AG10803 (cell line): ENCODE measurements at regions not wholly inside any gene's neighbourhood (a gene's known extent, or its start where the extent isn't known, plus 50 kb on each side); places are given as distances from the start of the nearest gene placed in this dataset.
"Not testable (repeated sequence)": the region's sequence is repeated elsewhere in the genome, so short reads cannot be mapped to it uniquely, and the experiment has no call there.

Experiments
- DNase-seq: peaks from one replicate; pipeline ENCODE4 v3.0.0; 2010; ENCODE audit warnings: low read depth
- H3K4me3 ChIP-seq: 2 replicates; pipeline ENCODE4 v1.5.1; 2011; ENCODE audit warnings: mild to moderate bottlenecking, low read length, control low read depth
- CTCF ChIP-seq: conservative IDR thresholded peaks from 2 replicates; pipeline ENCODE4 v1.5.1; 2011; ENCODE audit warnings: mild to moderate bottlenecking, low read length, control low read depth, inconsistent platforms

DNA sequence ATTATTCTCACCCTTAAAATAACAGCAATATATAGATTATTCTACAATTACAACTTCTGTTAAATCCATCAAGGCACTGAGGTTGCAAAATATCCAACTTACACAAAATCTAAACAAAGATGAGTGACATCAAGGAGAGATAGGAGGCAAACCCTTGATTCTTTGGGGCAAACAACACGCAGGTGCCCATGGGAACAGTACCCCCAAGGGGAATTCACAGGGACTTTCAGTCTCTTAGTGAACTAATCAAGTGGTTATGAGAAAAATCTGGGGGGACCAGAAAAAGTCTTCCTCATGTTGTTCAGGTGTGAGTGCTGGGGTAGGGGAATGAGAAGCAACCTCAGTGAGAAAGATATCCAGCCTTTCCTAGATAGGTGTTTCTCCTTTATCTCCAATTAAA lies 1107.9 kb downstream of the PLA2G4A start:
- TF ChIP-seq CTCF = no peak
- H3K4me3 ChIP-seq = no peak overlapping the region
- DNase-seq = no peak

GRCh38 chr1:187938092-187938491 lies 1109.3 kb downstream of the PLA2G4A start:
- DNase-seq = no peak
- TF ChIP-seq CTCF = no peak
- H3K4me3 ChIP-seq = no peak overlapping the region

- TF ChIP-seq CTCF = no peak
- no peak for DNase-seq
- no peak overlapping the region for H3K4me3 ChIP-seq
Measured at GRCh38 chr1:187942986-187943385, 1114.2 kb downstream of the PLA2G4A start.

DNA sequence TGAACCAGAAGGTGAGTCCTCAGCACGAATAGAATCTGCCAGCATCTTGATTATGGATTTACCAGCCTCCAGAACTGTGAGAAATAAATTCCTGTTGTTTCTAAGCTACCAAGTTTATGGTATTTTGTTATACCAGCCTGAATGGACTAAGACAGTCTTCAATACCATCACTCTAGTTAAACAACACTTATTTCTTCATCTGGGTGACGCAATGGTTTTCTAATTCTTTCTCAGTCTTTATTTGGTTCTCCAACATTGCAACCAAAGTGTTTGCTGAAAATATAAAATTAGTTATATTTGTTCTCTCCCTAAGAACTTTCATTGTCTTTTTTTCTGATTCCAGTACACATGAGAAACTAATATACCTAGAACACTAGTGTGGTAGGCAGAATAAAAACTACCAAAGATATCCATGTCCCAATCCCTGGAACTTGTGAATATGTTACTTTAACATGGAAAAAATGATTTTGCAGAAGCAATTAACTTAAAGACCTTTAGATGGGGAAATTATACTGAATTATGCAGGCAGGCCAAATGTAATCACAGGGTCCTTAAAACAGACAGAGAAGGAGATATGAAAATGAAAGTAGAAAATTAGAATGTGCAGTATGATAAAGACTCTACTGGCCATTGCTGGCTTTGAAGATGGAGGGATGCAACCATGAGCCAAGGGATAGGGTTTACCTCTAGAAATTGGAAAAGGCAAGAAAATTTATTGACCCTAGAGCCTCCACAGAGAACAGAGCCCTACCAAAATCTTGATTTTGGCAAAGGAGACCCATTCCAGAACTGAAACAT lies 1115.1 kb downstream of the PLA2G4A start:
- TF ChIP-seq CTCF = no peak

GRCh38 chr1:187946661-187947060 lies 1117.9 kb downstream of the PLA2G4A start:
- not testable (repeated sequence) for DNase-seq, H3K4me3 ChIP-seq

More for the DNA sequence above, 1115.1 kb downstream of the PLA2G4A start:
- no peak overlapping the region for H3K4me3 ChIP-seq
- no peak for DNase-seq

DNA sequence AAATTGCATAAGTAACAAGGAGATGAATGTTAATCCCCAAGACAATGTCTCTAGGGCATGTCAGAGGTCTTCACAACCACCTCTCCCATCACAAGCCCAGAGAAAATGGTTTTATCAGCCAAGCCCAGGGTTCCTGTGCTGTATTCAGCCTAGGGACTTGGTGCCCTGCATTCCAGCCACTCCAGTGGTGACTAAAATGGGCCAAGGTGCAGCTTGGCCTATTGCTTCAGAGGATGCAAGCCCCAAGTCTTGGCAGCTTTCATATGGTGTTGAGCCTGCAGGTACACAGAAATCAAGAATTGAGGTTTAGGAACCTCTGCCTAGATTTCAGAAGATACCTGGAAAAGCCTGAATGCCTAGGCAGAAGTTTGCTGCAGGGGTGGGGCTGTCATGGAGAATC lies 1118.6 kb downstream of the PLA2G4A start:
- TF ChIP-seq CTCF = no peak
- no peak for DNase-seq
- no peak overlapping the region for H3K4me3 ChIP-seq

GRCh38 chr1:187948170-187948794 lies 1119.5 kb downstream of the PLA2G4A start:
- H3K4me3 ChIP-seq = no peak overlapping the region
- no peak for DNase-seq
- TF ChIP-seq CTCF = no peak
